ENCODE measurements at regions not wholly inside any gene's neighbourhood (a gene's known extent, or its start where the extent isn't known, plus 50 kb on each side); places are given as distances from the start of the nearest gene placed in this dataset.

GRCh38 chr2:160836755-160837154 is 323.5 kb upstream of the TANK start:
- TF ChIP-seq BHLHE40 (IDR thresholded peaks at IDR 0.05; ENCODE audit: low read depth, low read length) (no peak), RNF2 (IDR thresholded peaks at IDR 0.05; ENCODE audit: borderline replicate concordance, low read depth) (no peak), ZFP36 (IDR thresholded peaks at IDR 0.05; ENCODE audit: borderline replicate concordance, partially characterized antibody) (no peak), NFE2L2 (conservative IDR thresholded peaks at IDR 0.05; ENCODE audit: low read length) (no peak), HMGXB4 (CRISPR knock-in tag; IDR thresholded peaks at IDR 0.05; ENCODE audit: borderline replicate concordance) (no peak), RAD21 (conservative IDR thresholded peaks at IDR 0.05 in 1 of 2, IDR thresholded peaks at IDR 0.05 in 1 of 2) (no peak), JUNB (IDR thresholded peaks at IDR 0.05) (no peak), POLR2A (IDR thresholded peaks at IDR 0.05; ENCODE audit: low read length) (no peak), EP300 (IDR thresholded peaks at IDR 0.05) (no peak), JUN (IDR thresholded peaks at IDR 0.05) (no peak), BCL3 (IDR thresholded peaks at IDR 0.05) (no peak)
- TF ChIP-seq, protein P1, sequence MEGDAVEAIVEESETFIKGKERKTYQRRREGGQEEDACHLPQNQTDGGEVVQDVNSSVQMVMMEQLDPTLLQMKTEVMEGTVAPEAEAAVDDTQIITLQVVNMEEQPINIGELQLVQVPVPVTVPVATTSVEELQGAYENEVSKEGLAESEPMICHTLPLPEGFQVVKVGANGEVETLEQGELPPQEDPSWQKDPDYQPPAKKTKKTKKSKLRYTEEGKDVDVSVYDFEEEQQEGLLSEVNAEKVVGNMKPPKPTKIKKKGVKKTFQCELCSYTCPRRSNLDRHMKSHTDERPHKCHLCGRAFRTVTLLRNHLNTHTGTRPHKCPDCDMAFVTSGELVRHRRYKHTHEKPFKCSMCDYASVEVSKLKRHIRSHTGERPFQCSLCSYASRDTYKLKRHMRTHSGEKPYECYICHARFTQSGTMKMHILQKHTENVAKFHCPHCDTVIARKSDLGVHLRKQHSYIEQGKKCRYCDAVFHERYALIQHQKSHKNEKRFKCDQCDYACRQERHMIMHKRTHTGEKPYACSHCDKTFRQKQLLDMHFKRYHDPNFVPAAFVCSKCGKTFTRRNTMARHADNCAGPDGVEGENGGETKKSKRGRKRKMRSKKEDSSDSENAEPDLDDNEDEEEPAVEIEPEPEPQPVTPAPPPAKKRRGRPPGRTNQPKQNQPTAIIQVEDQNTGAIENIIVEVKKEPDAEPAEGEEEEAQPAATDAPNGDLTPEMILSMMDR (IDR thresholded peaks at IDR 0.05): no peak
- TF ChIP-seq, protein P2, sequence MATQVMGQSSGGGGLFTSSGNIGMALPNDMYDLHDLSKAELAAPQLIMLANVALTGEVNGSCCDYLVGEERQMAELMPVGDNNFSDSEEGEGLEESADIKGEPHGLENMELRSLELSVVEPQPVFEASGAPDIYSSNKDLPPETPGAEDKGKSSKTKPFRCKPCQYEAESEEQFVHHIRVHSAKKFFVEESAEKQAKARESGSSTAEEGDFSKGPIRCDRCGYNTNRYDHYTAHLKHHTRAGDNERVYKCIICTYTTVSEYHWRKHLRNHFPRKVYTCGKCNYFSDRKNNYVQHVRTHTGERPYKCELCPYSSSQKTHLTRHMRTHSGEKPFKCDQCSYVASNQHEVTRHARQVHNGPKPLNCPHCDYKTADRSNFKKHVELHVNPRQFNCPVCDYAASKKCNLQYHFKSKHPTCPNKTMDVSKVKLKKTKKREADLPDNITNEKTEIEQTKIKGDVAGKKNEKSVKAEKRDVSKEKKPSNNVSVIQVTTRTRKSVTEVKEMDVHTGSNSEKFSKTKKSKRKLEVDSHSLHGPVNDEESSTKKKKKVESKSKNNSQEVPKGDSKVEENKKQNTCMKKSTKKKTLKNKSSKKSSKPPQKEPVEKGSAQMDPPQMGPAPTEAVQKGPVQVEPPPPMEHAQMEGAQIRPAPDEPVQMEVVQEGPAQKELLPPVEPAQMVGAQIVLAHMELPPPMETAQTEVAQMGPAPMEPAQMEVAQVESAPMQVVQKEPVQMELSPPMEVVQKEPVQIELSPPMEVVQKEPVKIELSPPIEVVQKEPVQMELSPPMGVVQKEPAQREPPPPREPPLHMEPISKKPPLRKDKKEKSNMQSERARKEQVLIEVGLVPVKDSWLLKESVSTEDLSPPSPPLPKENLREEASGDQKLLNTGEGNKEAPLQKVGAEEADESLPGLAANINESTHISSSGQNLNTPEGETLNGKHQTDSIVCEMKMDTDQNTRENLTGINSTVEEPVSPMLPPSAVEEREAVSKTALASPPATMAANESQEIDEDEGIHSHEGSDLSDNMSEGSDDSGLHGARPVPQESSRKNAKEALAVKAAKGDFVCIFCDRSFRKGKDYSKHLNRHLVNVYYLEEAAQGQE (IDR thresholded peaks at IDR 0.05): no peak
- TF ChIP-seq, protein P3, sequence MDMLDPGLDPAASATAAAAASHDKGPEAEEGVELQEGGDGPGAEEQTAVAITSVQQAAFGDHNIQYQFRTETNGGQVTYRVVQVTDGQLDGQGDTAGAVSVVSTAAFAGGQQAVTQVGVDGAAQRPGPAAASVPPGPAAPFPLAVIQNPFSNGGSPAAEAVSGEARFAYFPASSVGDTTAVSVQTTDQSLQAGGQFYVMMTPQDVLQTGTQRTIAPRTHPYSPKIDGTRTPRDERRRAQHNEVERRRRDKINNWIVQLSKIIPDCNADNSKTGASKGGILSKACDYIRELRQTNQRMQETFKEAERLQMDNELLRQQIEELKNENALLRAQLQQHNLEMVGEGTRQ (IDR thresholded peaks at IDR 0.05): no peak
